Adrenal gland (tissue), 5 donors: ENCODE measurements at regions not wholly inside any gene's neighbourhood (a gene's known extent, or its start where the extent isn't known, plus 50 kb on each side); places are given as distances from the start of the nearest gene placed in this dataset.

Experiments
- POLR2A ChIP-seq, 2 donors: fragments of 450-650 bp; IDR thresholded peaks; one replicate each; pipeline ENCODE4 v1.6.1; 2017; ENCODE audit warnings: antibody characterized with exemption in 2 of 2, mild to moderate bottlenecking in 2 of 2, moderate library complexity in 1 of 2
- TF ChIP-seq, protein P1 (sequence below), 6 experiments: fragments of 450-650 bp in 4 of 6; fragments of 200-600 bp in 2 of 6; sonication (generic) in 1 of 6; IDR thresholded peaks; 1 replicate in 5 of 6; 2 replicates in 1 of 6; pipeline versions ENCODE4 v1.5.1 to v1.8.0; 2016 to 2021; ENCODE audit warnings: antibody characterized with exemption in 6 of 6, mild to moderate bottlenecking in 2 of 6, moderate library complexity in 1 of 6
- donor health status: DM: no; HTN: no; CAD: no.

DNA sequence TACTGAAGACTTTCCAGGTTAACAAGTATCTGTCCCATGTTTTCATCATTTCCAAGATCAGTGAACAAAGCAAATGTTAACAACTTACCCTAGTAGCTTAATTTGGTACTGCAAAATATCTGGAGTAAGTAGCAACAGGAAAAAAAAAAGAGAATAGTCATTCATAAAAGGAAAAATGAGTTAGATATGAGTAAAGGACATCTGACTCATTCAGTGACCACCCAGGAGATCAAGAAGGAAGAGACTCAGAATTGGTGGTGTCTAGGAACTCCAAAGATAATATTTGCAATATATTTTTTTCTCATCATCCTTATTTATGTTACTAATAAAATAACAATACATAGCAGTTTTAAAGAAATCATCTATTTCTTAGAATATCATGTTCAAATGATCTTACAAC is 253.8 kb upstream of the COL8A1 start:
- TF ChIP-seq, protein P1, sequence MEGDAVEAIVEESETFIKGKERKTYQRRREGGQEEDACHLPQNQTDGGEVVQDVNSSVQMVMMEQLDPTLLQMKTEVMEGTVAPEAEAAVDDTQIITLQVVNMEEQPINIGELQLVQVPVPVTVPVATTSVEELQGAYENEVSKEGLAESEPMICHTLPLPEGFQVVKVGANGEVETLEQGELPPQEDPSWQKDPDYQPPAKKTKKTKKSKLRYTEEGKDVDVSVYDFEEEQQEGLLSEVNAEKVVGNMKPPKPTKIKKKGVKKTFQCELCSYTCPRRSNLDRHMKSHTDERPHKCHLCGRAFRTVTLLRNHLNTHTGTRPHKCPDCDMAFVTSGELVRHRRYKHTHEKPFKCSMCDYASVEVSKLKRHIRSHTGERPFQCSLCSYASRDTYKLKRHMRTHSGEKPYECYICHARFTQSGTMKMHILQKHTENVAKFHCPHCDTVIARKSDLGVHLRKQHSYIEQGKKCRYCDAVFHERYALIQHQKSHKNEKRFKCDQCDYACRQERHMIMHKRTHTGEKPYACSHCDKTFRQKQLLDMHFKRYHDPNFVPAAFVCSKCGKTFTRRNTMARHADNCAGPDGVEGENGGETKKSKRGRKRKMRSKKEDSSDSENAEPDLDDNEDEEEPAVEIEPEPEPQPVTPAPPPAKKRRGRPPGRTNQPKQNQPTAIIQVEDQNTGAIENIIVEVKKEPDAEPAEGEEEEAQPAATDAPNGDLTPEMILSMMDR (IDR thresholded peaks at IDR 0.05), result no peak
- TF ChIP-seq POLR2A (IDR thresholded peaks at IDR 0.05), result no peak
